ENCODE measurements at regions not wholly inside any gene's neighbourhood (a gene's known extent, or its start where the extent isn't known, plus 50 kb on each side); places are given as distances from the start of the nearest gene placed in this dataset.

GRCh38 chr1:221839782-221840395 is 98.0 kb upstream of the DUSP10 start:
- peak; percentile 95 for DNase-seq

DNA sequence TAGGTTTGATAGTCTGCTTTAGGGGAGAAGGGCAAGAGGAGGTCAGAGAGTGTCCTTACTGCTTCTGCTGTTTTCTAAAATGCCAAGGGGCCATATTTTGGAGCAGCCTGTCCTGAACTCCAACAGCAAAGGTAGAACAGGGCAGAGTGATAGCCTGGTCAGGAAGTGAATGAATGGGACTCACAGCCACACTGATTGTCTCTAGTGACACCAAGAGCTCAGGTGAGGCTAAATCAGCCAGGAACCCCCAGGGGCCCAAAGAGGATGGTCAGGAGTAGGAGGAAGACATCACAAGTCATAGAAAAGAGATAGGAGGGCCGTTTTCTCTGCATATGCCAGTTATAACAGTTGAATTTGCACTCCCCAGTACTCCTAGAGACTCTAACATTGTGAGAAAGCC is 97.4 kb upstream of the DUSP10 start:
- DNase-seq, result no peak

DNA sequence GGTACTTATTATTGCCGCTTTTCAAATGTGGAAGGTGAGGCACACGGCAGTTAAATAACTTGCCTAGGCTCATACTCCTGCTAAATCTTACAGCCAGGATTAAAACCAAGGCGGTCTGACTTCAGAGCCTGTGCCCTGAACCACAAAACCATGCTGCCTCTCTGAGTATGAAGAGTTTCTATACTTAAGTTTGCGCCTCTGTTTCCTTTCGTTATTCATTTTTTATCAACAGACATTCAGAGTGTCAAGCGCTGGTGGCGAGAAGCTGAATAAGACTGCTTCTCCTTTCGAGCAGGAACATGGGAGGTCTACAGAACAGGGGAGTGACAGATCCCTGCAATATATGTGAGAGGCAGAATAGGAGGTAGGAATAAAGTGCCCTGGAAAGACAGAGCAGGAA is 96.0 kb upstream of the DUSP10 start:
- no peak for DNase-seq

DNA sequence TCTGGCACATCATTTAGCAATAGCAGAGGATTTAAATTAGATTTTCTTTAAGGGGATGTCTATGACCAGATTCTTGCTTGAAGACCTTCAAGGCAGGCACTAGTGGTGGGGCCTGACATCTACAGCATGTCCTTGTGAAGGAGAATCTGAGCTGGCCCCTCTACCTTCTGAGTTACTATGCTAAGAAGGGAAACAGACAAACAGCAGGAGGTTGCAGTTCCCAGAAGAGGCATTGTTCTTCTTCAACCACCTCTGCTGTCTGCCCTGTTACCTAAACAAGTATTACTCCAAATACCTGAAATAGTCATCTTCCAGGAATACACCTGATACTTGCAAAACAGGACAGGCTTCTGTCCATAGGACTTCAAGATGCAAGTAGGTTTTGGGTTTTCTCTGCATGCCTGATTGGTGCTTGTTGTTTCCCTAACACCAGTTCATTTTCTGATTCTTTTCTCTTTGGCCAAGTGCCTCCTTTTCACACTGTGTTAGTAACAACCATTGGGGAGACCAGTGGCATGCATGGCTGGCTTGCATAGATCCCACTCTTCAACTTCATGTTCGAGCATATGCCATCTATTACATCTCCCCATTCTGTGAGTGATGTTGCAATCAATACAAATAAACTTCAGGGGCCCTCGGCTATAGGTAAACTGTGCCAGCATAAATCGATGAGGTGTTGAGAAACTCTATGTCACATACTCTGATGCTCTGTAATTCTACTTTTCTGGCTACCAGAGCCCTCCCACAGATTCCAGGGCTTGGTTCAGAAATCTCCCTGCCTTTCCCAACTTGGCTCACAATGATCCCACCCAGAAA is 93.0 kb upstream of the DUSP10 start:
- no peak for DNase-seq

GRCh38 chr1:221832617-221833016 is 90.7 kb upstream of the DUSP10 start:
- no peak for DNase-seq

- DNase-seq, result no peak
Measured at GRCh38 chr1:221832151-221832550, 90.3 kb upstream of the DUSP10 start.

GRCh38 chr1:221829327-221830015 is 87.6 kb upstream of the DUSP10 start:
- peak; percentile 97 for DNase-seq

DNA sequence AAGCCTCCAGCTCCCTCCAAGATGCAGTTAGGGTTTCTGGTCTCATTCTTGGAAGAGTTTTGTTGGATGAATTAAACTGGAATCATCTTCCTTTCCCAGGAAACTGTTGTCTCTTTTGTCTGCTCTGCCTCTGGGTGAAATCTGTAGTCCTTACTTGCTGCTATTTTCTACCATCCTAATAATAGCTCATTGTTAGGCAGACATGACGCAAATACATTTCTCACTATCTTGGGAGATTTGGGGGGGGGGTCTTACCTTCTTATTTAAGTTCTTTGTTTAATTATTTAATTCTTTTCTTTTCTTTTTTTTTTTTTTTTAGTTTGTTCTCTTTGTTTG is 85.4 kb upstream of the DUSP10 start:
- DNase-seq, result no peak

DNA sequence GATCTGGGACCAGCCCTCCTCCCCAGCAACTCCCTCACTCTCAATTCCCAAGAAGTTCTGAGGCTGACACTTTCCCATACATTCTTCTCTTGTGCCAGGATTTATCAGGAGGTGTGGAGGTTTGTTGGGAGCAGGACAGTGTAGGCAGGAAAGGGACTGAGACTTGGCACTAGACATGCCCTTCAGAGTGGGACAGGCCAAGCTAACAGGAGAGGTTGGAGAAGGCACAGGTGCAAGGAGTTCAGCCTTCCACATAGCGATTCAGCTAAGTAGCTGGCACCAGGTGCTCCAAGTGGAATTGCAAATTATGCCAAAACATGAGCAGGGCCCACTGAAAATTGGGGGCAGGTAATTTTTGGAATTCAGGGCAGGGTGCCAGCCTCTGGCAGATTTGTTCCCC is 83.0 kb upstream of the DUSP10 start:
- DNase-seq, result no peak

DNA sequence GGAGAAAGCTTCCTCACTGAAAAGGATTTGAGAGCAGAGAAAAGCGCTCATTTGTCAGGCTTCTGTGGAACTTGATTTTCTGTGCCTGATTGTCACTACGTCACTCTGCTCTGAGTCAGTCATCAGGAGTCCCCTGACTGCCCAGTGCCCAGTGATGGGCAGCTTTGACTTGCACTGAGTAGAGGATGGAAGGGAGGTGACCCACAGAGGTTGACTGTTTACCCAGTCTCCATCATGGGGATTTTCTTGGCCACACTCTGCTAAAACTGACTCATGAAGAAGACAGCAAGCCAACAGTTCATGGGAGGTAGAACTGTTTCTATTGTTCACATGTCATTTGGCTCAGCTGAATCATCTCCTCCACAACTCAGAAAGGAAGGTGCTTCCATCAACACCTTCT is 82.1 kb upstream of the DUSP10 start:
- peak; percentile 78 for DNase-seq

DNA sequence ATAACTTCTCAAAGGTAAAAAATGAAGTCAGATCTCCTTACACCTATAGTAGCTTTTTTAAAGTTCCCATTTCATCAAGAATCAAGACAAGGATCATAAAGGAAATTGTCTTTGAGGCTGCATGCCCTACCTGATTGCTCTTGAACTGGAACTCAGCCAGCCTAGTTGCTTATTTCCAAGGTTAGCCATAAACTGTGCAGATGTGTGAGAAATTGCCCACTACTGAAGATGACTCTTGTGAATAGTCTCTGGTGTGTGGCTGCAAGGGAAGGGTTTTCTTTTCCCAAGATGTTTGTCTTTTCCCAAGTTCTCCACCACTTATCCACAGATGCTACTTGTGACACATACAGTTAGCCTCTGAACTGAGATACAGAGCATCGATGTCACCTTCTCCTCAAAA is 81.7 kb upstream of the DUSP10 start:
- no peak for DNase-seq

DNA sequence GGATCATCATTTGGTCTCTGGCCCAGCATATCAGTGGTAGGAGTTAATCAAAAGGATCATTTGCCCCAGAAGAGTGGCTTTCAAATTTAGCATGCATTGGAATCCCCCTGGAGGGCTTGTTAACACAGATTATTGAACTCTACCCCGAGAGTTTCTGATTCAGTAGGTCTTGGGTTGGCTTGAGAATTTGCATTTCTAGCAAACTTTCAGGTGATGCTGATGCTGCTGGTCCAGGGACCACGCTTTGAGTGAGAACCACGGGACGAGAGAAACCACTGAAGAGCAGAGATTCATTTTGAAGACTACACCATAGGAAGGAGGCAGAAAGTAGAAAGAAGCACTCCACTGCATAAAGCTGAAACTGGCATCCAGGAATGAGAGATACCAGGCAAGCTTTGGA is 81.3 kb upstream of the DUSP10 start:
- no peak for DNase-seq

DNA sequence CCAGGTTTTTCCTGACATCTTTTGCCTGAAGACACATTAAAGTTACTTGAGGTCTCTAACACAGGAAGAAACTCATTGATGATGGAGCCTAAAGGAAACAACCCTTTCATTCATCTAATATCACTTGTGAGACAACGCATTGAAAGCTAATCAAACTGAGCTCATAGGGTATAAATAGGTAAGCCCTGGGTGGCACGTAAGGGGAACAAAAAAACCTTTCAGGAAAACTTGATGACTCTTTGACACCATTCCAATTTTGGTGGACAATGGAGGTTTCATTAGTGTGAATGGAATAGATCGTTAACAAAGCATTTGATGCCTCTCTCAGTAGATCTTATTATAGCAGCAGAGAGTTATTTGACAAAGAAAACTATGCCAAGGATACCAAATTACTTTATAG is 80.7 kb upstream of the DUSP10 start:
- no peak for DNase-seq

GRCh38 chr1:221816899-221817298 is 75.0 kb upstream of the DUSP10 start:
- peak; percentile 96 for DNase-seq

GRCh38 chr1:221815660-221816059 is 73.8 kb upstream of the DUSP10 start:
- peak; percentile 35 for DNase-seq

- DNase-seq, result no peak
Measured at GRCh38 chr1:221813887-221814286, 72.0 kb upstream of the DUSP10 start.

DNA sequence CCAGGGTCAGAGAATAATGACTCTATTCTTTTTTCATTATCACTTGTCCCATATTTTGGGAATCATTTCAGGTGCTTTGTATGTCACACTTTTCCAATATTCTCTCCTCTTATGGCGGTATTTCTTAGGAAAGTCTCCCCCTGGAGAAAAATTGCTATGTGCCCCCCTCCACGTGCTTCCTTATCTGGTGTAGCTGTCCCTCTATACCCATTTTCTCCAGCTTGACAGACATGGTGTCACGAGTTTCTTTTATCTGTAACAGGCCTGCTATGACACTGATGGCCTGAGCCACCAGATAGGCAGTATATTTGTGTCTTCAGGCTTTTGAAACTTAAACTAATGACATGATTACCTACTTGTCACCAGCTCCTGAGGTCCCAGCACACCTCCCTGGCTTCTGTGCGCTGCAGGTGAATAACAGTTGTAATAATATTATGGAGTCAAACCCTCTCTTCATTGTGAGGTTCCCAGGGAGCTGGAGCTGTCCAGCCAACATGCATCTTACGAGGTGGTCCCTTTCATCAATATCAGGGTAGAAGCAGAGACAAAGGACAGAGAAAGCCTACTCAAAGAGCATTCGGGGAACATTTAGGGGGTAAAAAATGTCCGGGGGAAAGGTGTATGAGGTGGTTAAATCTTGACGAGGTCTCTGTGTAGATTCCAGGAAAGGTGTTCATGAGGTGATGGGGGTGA is 71.2 kb upstream of the DUSP10 start:
- DNase-seq, result no peak

- no peak for DNase-seq
Measured at GRCh38 chr1:221812088-221812752, 70.3 kb upstream of the DUSP10 start.

- DNase-seq, result peak; percentile 96
Measured at GRCh38 chr1:221810406-221810805, 68.5 kb upstream of the DUSP10 start.

DNA sequence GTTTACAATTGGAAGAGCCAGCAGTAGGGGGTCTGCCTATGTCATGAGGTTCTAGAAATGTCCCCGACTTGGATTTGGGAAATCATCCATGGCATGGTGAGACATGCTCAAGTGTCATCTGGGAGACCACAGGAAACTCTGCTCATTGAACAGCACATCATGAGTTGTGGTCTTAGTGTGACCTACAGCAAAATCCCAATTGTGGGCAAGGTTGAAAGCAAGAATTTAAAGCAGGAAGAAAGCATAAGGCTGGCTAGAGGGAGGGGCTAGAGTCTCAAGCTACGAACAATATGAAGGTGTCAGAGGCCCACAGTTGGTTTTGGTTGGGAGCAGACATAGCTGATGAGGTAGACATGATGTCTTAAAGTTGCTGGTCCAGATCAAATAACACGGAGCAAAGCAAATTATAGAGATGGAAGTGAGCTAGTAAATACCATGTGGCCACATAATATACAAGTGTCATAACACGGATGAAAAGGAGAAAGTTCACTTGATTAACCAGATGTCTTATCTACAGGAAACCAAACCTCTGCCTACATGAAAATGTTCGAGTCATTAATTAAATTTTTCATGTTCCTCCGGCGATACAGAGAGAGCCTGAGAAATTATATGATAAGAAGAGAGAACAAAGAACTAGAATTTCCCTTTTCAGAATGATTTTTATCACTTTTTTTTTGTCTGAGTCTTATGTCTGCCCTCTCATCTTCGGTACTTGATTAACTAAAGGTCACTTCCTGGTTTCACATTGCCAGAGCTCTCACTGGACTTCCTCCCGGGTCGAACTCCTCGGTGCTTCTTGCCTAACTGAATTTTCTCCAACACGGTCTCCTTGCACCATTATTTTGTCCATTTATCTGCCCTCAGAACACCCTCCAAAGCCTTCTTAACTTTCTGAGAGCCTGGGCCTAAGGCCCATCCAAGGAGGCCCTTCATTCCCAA is 67.5 kb upstream of the DUSP10 start:
- peak; percentile 78 for DNase-seq

DNA sequence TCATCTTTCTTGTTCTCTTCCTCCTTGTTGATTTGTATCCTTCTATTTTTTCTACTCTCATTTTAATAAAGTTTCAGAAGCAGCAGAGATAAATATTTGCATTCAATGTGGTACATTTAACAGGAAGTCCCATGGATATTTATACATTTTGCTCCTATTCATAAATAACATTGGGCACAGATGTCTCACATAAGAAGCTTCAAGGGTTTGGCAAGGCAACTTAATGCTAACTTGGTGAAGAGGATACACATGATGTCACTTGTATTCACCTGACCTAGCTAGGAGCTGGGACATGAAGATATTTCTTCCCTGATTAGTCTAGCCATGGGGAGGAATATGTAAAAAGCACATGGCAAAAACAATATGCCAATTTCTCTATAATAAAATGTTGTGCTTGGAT is 65.1 kb upstream of the DUSP10 start:
- DNase-seq, result no peak

- no peak for DNase-seq
Measured at GRCh38 chr1:221806236-221806635, 64.3 kb upstream of the DUSP10 start.

Measured in fibroblast of skin of back (primary cell).